MM.1S (cell line): ENCODE measurements at regions not wholly inside any gene's neighbourhood (a gene's known extent, or its start where the extent isn't known, plus 50 kb on each side); places are given as distances from the start of the nearest gene placed in this dataset.
A peak's percentile ranks its signal among the peaks of the same experiment; 100 is the strongest.

ENCODE experiments used
- DNase-seq: peaks from one replicate; pipeline ENCODE4 v3.0.0-alpha.2; 2015
- H2AFZ ChIP-seq: fragments of 300-600 bp; sonication (generic); 2 replicates; pipeline ENCODE4 v1.6.0; 2016; ENCODE audit warnings: antibody characterized with exemption, low read length
- H3F3A ChIP-seq: fragments of 300-600 bp; sonication (generic); 2 replicates; pipeline ENCODE4 v1.6.1; 2016; ENCODE audit warnings: mild to moderate bottlenecking, antibody characterized with exemption, low read length, moderate library complexity, mixed read lengths; ENCODE audit not compliant: insufficient read depth
- H3K27ac ChIP-seq: fragments of 300-600 bp; sonication (generic); 2 replicates; pipeline ENCODE4 v1.5.1; 2016; ENCODE audit warnings: mild to moderate bottlenecking, low read length
- H3K27me3 ChIP-seq: fragments of 300-600 bp; sonication (generic); replicated peaks from 2 replicates; pipeline ENCODE4 v1.6.0; 2016; ENCODE audit warnings: low read length; ENCODE audit not compliant: insufficient read depth
- H3K36me3 ChIP-seq: fragments of 300-600 bp; sonication (generic); replicated peaks from 2 replicates; pipeline ENCODE4 v1.6.1; 2016; ENCODE audit warnings: mild to moderate bottlenecking, low read length, mixed read lengths; ENCODE audit not compliant: insufficient read depth
- H3K4me1 ChIP-seq: fragments of 300-600 bp; sonication (generic); 2 replicates; pipeline ENCODE4 v1.6.1; 2016; ENCODE audit warnings: low read length, mixed read lengths
- H3K4me2 ChIP-seq: fragments of 300-600 bp; sonication (generic); 2 replicates; pipeline ENCODE4 v1.6.0; 2016; ENCODE audit warnings: low read depth, low read length
- H3K4me3 ChIP-seq: fragments of 300-600 bp; sonication (generic); 2 replicates; pipeline ENCODE4 v1.5.1; 2016; ENCODE audit warnings: low read length, mixed read lengths
- H3K79me2 ChIP-seq: fragments of 300-600 bp; sonication (generic); 2 replicates; pipeline ENCODE4 v1.6.1; 2016; ENCODE audit warnings: mixed run types, low read length, mixed read lengths
- H3K9ac ChIP-seq: fragments of 300-600 bp; sonication (generic); 2 replicates; pipeline ENCODE4 v1.6.1; 2016; ENCODE audit warnings: low read length, mixed read lengths
- H3K9me2 ChIP-seq: fragments of 300-600 bp; sonication (generic); replicated peaks from 2 replicates; pipeline ENCODE4 v1.6.1; 2016; ENCODE audit warnings: mild to moderate bottlenecking, low read length, mixed read lengths; ENCODE audit not compliant: insufficient read depth
- H3K9me3 ChIP-seq: fragments of 300-600 bp; sonication (generic); replicated peaks from 2 replicates; pipeline ENCODE4 v1.6.1; 2016; ENCODE audit warnings: mild to moderate bottlenecking, low read length, mixed read lengths; ENCODE audit not compliant: insufficient read depth
- H4K20me1 ChIP-seq: fragments of 300-600 bp; sonication (generic); 2 replicates; pipeline ENCODE4 v1.6.1; 2016; ENCODE audit warnings: mild to moderate bottlenecking, low read length, moderate library complexity, mixed read lengths; ENCODE audit not compliant: insufficient read depth
- CTCF ChIP-seq: fragments of 300-600 bp; sonication (generic); IDR thresholded peaks from 2 replicates; pipeline ENCODE4 v1.5.1; 2016; ENCODE audit warnings: antibody characterized with exemption, low read length, mixed read lengths
- EZH2 ChIP-seq: fragments of 300-600 bp; sonication (generic); optimal IDR thresholded peaks from 2 replicates; pipeline ENCODE3; 2017; ENCODE audit warnings: low read depth, mild to moderate bottlenecking, antibody characterized with exemption, low read length, mixed read lengths
- EZH2phosphoT487 ChIP-seq: fragments of 300-600 bp; sonication (generic); IDR thresholded peaks from 2 replicates; pipeline ENCODE4 v1.6.1; 2018; ENCODE audit warnings: antibody characterized with exemption, low read length

- Histone ChIP-seq H3K27me3 (peaks cover 93% of the 10 kb centered on the region), H4K20me1 (no peaks in the 10 kb centered on the region), H3K9me3 (no peaks in the 10 kb centered on the region), H3K27ac (no peak overlapping the region), H3K4me1 (no peaks in the 10 kb centered on the region), H3K4me2 (no peak overlapping the region), H3F3A (no peaks in the 10 kb centered on the region), H3K36me3 (no peaks in the 10 kb centered on the region), H3K9ac (no peak overlapping the region), H3K79me2 (no peaks in the 10 kb centered on the region), H2AFZ (no peak overlapping the region), H3K4me3 (no peak overlapping the region), H3K9me2 (no peaks in the 10 kb centered on the region)
- no peak for DNase-seq
- no peak for TF ChIP-seq EZH2phosphoT487
- no peak for TF ChIP-seq EZH2
- no peak for TF ChIP-seq CTCF
These were observed 221.6 kb downstream of the ENGASE start for GRCh38 chr17:79296243-79296642.

GRCh38 chr17:79295307-79295706 is 220.7 kb downstream of the ENGASE start:
- Histone ChIP-seq H4K20me1 (no peaks in the 10 kb centered on the region), H3K27me3 (peaks cover 93% of the 10 kb centered on the region), H3K79me2 (no peaks in the 10 kb centered on the region), H3K27ac (no peak overlapping the region), H3K4me2 (no peak overlapping the region), H3K9ac (no peak overlapping the region), H2AFZ (no peak overlapping the region), H3F3A (no peaks in the 10 kb centered on the region), H3K4me1 (no peaks in the 10 kb centered on the region), H3K36me3 (no peaks in the 10 kb centered on the region), H3K9me2 (no peaks in the 10 kb centered on the region), H3K4me3 (no peak overlapping the region), H3K9me3 (no peaks in the 10 kb centered on the region)
- no peak for DNase-seq
- no peak for TF ChIP-seq EZH2

- peaks cover 93% of the 10 kb centered on the region for H3K27me3 ChIP-seq
- H3K27ac ChIP-seq: no peak overlapping the region
- no peaks in the 10 kb centered on the region for H3K4me1 ChIP-seq
- H2AFZ ChIP-seq: no peak overlapping the region
- peak; percentile 49 for DNase-seq
- no peaks in the 10 kb centered on the region for H3K36me3 ChIP-seq
- no peaks in the 10 kb centered on the region for H3K79me2 ChIP-seq
- TF ChIP-seq CTCF: no peak
- TF ChIP-seq EZH2: no peak
- TF ChIP-seq EZH2phosphoT487: no peak
- H4K20me1 ChIP-seq: no peaks in the 10 kb centered on the region
- no peaks in the 10 kb centered on the region for H3K9me3 ChIP-seq
- H3K9me2 ChIP-seq: no peaks in the 10 kb centered on the region
- H3F3A ChIP-seq: no peaks in the 10 kb centered on the region
- H3K4me3 ChIP-seq: no peak overlapping the region
- no peak overlapping the region for H3K4me2 ChIP-seq
- no peak overlapping the region for H3K9ac ChIP-seq
These were observed 219.9 kb downstream of the ENGASE start for GRCh38 chr17:79294459-79295071.

GRCh38 chr17:79292501-79292900 is 217.9 kb downstream of the ENGASE start:
- TF ChIP-seq EZH2phosphoT487 (no peak), CTCF (no peak), EZH2 (no peak)
- no peaks in the 10 kb centered on the region for H3F3A ChIP-seq
- H3K9me2 ChIP-seq: no peaks in the 10 kb centered on the region
- no peak overlapping the region for H3K4me3 ChIP-seq
- no peak overlapping the region for H3K27ac ChIP-seq
- H3K4me1 ChIP-seq: no peaks in the 10 kb centered on the region
- H3K79me2 ChIP-seq: no peaks in the 10 kb centered on the region
- no peak for DNase-seq
- H3K4me2 ChIP-seq: no peak overlapping the region
- H3K9me3 ChIP-seq: no peaks in the 10 kb centered on the region
- H3K9ac ChIP-seq: no peak overlapping the region
- no peak overlapping the region for H2AFZ ChIP-seq
- H3K27me3 ChIP-seq: peaks cover 93% of the 10 kb centered on the region
- no peaks in the 10 kb centered on the region for H4K20me1 ChIP-seq
- no peaks in the 10 kb centered on the region for H3K36me3 ChIP-seq
